GM12873 (cell line): ENCODE measurements at regions not wholly inside any gene's neighbourhood (a gene's known extent, or its start where the extent isn't known, plus 50 kb on each side); places are given as distances from the start of the nearest gene placed in this dataset.

Experiments used
- TF ChIP-seq, protein P1 (sequence below): IDR thresholded peaks from 2 replicates; pipeline ENCODE4 v1.5.1; 2012; ENCODE audit warnings: low read depth, mild to moderate bottlenecking, moderate library complexity, low read length, control low read depth; ENCODE audit not compliant: insufficient read depth; ENCODE audit errors: missing control alignments

DNA sequence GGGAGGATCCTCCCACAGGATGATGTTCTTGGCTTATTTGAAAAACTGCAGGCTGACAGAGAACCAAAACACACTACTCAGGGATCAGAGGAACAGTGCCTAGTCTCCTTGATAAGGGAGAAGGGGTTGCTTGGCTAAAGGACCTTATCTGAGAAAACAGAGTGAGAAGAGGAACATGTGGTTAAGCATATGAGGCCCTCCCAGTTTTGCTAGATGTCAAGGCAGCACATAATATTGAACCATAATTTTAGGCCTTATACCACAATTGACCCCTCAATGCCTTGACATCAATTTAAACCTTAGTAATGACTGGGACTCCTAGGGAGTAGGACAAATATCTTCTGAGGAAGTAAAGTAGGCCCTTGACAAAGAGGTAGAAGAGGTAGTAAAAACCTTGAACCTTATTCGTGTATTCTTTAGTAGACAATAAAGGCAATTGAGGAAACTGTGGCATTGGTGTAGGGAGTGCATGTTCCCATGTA is 79.3 kb downstream of the TEX13C start:
- TF ChIP-seq, protein P1, sequence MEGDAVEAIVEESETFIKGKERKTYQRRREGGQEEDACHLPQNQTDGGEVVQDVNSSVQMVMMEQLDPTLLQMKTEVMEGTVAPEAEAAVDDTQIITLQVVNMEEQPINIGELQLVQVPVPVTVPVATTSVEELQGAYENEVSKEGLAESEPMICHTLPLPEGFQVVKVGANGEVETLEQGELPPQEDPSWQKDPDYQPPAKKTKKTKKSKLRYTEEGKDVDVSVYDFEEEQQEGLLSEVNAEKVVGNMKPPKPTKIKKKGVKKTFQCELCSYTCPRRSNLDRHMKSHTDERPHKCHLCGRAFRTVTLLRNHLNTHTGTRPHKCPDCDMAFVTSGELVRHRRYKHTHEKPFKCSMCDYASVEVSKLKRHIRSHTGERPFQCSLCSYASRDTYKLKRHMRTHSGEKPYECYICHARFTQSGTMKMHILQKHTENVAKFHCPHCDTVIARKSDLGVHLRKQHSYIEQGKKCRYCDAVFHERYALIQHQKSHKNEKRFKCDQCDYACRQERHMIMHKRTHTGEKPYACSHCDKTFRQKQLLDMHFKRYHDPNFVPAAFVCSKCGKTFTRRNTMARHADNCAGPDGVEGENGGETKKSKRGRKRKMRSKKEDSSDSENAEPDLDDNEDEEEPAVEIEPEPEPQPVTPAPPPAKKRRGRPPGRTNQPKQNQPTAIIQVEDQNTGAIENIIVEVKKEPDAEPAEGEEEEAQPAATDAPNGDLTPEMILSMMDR = no peak

DNA sequence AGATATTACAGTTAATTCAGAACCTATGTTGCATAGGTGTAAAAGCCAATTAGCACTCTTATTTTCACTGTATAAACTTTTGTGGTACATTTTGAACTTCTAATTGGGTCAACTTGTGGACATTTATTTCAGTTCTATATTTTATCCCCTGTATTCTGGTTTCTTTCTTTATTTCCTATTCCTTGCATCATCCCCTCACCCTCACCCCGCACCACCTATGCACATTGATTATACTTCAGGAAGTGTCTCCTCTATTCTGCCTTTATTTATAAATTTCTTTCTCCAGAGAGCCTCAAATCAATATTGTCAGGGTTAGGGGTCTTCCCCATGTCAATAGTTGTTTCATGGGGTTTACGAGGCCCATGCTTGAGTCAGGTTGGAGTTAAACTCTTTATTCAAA is 83.1 kb downstream of the TEX13C start:
- TF ChIP-seq, protein P1 = no peak

- TF ChIP-seq, protein P1 = no peak
Observed at GRCh38 chrX:125404667-125405160, 85.0 kb downstream of the TEX13C start.

GRCh38 chrX:125405339-125405738 is 85.7 kb downstream of the TEX13C start:
- TF ChIP-seq, protein P1 = no peak

DNA sequence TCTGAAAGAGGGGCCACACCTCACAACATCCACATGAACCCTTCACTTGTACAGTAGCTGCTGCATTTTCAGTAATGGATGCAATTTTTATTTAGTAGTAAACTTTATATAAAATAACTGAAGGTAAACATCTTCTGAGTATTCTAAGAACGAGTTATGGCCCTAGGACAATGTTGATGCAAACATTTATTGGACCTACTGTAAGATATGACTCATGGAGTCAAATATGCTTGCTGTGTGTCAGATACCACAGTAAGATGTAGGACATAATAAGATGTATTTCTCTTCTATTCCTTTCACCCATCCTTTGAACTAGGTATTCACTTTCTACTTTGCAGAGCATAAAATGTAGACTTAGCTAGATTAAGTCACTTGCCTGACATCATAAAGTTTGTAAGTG is 87.6 kb downstream of the TEX13C start:
- TF ChIP-seq, protein P1 = no peak

DNA sequence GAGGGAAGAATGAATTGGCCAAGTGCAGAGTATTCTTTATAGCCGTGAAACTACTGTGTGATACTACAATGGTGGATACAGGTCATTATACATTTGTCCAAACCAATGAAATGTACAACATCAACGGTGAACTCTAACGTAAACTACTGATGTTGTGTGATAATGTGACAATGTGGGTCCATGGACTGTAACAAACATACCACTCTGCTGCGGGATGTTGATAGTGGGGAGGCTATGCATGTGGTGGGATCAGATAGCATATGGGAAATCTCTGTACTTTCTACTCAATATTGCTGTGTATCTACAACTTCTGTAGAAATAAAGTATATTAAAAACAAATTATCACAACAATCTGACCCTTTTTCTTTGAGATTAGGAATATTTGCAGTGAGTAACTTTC is 101.1 kb downstream of the TEX13C start:
- TF ChIP-seq, protein P1 = no peak

DNA sequence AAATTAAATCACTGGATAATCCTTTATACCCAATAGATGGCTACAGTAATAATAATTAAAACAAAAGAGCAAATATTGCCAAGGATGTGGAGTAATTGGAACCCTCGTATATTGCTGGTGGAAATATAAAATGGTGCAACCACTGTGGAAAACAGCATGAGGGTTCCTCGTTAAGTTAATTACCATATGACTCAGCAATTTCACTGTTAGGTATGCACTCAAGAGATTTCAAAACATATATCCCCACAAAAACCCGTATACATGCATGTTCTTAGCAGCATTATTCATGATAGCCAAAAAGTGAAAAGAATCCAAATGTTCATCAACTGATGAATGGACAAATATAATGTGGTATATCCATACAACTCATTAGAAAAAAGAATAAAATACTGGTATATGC is 103.3 kb downstream of the TEX13C start:
- TF ChIP-seq, protein P1 = no peak
